ENCODE measurements at regions not wholly inside any gene's neighbourhood (a gene's known extent, or its start where the extent isn't known, plus 50 kb on each side); places are given as distances from the start of the nearest gene placed in this dataset.

- no peak overlapping the region for H3K14ac ChIP-seq (replicated peaks; ENCODE audit: low read depth, low read length)
- no peak for DNase-seq
- H4K5ac ChIP-seq (ENCODE audit: low read depth, low read length) = no peak overlapping the region
- ATAC-seq (ENCODE audit: low read depth) = 0 out of 2 replicates have a peak, but pooled peaks have one; percentile 21
- H3K23ac ChIP-seq (ENCODE audit: low read depth, low read length) = no peak overlapping the region
- dilution Hi-C loops (cut with HindIII; ENCODE audit: low sequenced_read_pairs, unreplicated experiment) = no loop called here
- no peak overlapping the region for H4K91ac ChIP-seq (ENCODE audit: insufficient read depth, low read depth, low read length)
- intact Hi-C loops (cut with micrococcal nuclease) = no loop called here
- no peaks in the 10 kb centered on the region for H3K27me3 ChIP-seq (ENCODE audit: control insufficient read depth, insufficient read depth, low read length)
- no peaks in the 10 kb centered on the region for H4K20me1 ChIP-seq (ENCODE audit: insufficient read depth, low read length)
- no peak overlapping the region for H3K4ac ChIP-seq (ENCODE audit: low read depth, low read length)
- H3K4me1 ChIP-seq (ENCODE audit: control insufficient read depth, insufficient read depth, low read length) = no peaks in the 10 kb centered on the region
- no peaks in the 10 kb centered on the region for H3K79me1 ChIP-seq (ENCODE audit: low read depth in 1 of 2, low read length in 2 of 2)
- CTCF ChIA-PET = interaction anchor here (0.6 kb wide), 1 partner anchor 867 kb away, joined by 4 read pairs; no protein-coding TSS in a partner anchor
- no peak overlapping the region for H2BK5ac ChIP-seq (ENCODE audit: low read depth, low read length, poor library complexity, severe bottlenecking)
- TF ChIP-seq CHD1 (IDR thresholded peaks at IDR 0.05; ENCODE audit: low read depth, low read length) = no peak
- no peak for TF ChIP-seq BHLHE40 (IDR thresholded peaks at IDR 0.05; ENCODE audit: low read depth, low read length)
- no peak for TF ChIP-seq FOS (IDR thresholded peaks at IDR 0.05; ENCODE audit: low read depth, low read length)
- no peak for TF ChIP-seq MXI1 (IDR thresholded peaks at IDR 0.05; ENCODE audit: borderline replicate concordance, low read depth, low read length)
- no peak for TF ChIP-seq ELK1 (IDR thresholded peaks at IDR 0.05; ENCODE audit: borderline replicate concordance, low read depth, low read length)
- no peak for TF ChIP-seq RAD21 (IDR thresholded peaks at IDR 0.05; ENCODE audit: low read length)
- TF ChIP-seq CEBPB (IDR thresholded peaks at IDR 0.05; ENCODE audit: low read depth, low read length) = no peak
- TF ChIP-seq POLR2A (IDR thresholded peaks at IDR 0.05; ENCODE audit: low read depth, low read length) = no peak
- no peak for TF ChIP-seq RFX5 (IDR thresholded peaks at IDR 0.05; ENCODE audit: low read depth, low read length)
- TF ChIP-seq NFE2L2 (IDR thresholded peaks at IDR 0.05; ENCODE audit: low read depth, low read length) = no peak
- TF ChIP-seq SMC3 (IDR thresholded peaks at IDR 0.05; ENCODE audit: low read depth, low read length) = no peak
- no peak for TF ChIP-seq MAZ (IDR thresholded peaks at IDR 0.05; ENCODE audit: borderline replicate concordance, low read depth, low read length)
- no peak for TF ChIP-seq USF2 (IDR thresholded peaks at IDR 0.05; ENCODE audit: low read depth, low read length)
- TF ChIP-seq MAFK (IDR thresholded peaks at IDR 0.05; ENCODE audit: low read depth, low read length) = no peak
- no peak for TF ChIP-seq RCOR1 (IDR thresholded peaks at IDR 0.05; ENCODE audit: insufficient replicate concordance, low read length)
- TF ChIP-seq CTCF (conservative IDR thresholded peaks at IDR 0.05; ENCODE audit: low read depth, low read length) = no peak
- H3K4me2 ChIP-seq (ENCODE audit: low read depth, low read length) = no peak overlapping the region
- 50% methylated on average over 1 of the region's 5 CpGs; no CpG with 5 or more reads in 1 of the 2 experiments for WGBS, 2 experiments (ENCODE audit: extremely low coverage in 2 of 2, insufficient read length in 1 of 2)
- H2AK5ac ChIP-seq (ENCODE audit: low read depth, low read length) = no peak overlapping the region
- H2AK9ac ChIP-seq (replicated peaks; ENCODE audit: low read depth, low read length, poor library complexity) = no peak overlapping the region
- no peak overlapping the region for H2BK120ac ChIP-seq (ENCODE audit: low read depth, low read length)
- POLR2A ChIA-PET (ENCODE audit: unreplicated experiment) = no interaction called here
- no peak overlapping the region for H3K4me3 ChIP-seq (ENCODE audit: insufficient read depth, low read depth, low read length)
- H3K9ac ChIP-seq (ENCODE audit: low read depth, low read length) = no peak overlapping the region
- no peak overlapping the region for H3K18ac ChIP-seq (ENCODE audit: low read depth, low read length)
- H2BK20ac ChIP-seq (ENCODE audit: low read depth, low read length) = no peak overlapping the region
- H3K56ac ChIP-seq (ENCODE audit: extremely low read depth, insufficient read depth, low read length) = no peak overlapping the region
- no peak overlapping the region for H4K8ac ChIP-seq (ENCODE audit: low read depth in 2 of 2, low read length in 2 of 2)
- H3K27ac ChIP-seq (ENCODE audit: insufficient read depth, low read length) = no peak overlapping the region
- no TSS peak for BruUV-seq (replicated peaks)
- no peaks in the 10 kb centered on the region for H3K9me1 ChIP-seq (ENCODE audit: insufficient read depth, low read length)
- peaks cover 3% of the 10 kb centered on the region; the same call in 1 of the 2 replicates for H3K9me3 ChIP-seq (ENCODE audit: control insufficient read depth, insufficient read depth, low read length)
- H2AFZ ChIP-seq (replicated peaks; ENCODE audit: low read length, poor library complexity) = no peak overlapping the region
- no peak overlapping the region for H2BK15ac ChIP-seq (ENCODE audit: low read depth, low read length)
- in situ Hi-C loops (cut with MboI; ENCODE audit: low sequenced_read_pairs) = no loop called here
- no peaks in the 10 kb centered on the region for H3K36me3 ChIP-seq (ENCODE audit: control insufficient read depth, insufficient read depth, low read length)
These were observed 385.0 kb upstream of the TRPC7 start for GRCh38 chr5:136750224-136750862.

All from IMR-90 (cell line).